ENCODE measurements at regions not wholly inside any gene's neighbourhood (a gene's known extent, or its start where the extent isn't known, plus 50 kb on each side); places are given as distances from the start of the nearest gene placed in this dataset.

DNA sequence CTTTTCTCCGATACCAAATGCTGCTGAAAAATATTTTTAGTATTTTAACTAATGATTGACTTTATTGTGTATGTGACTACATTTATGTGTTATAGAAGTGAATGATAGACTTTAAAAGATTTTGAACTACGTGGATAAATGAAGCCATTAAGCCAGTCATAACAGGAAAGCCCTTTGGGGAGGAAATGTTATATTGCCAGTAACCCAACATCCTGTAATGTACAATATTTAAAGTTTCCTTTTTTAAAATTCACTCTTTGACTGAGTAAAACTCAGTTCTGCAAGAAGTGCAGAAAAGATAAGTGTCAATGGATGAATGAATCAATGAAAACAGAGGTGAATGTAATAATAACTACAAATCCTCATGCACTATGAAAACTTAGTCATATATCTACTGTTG lies 102.6 kb upstream of the TLE4 start:
- TF ChIP-seq POLR2A (IDR thresholded peaks at IDR 0.05), result no peak
- TF ChIP-seq, protein P1, sequence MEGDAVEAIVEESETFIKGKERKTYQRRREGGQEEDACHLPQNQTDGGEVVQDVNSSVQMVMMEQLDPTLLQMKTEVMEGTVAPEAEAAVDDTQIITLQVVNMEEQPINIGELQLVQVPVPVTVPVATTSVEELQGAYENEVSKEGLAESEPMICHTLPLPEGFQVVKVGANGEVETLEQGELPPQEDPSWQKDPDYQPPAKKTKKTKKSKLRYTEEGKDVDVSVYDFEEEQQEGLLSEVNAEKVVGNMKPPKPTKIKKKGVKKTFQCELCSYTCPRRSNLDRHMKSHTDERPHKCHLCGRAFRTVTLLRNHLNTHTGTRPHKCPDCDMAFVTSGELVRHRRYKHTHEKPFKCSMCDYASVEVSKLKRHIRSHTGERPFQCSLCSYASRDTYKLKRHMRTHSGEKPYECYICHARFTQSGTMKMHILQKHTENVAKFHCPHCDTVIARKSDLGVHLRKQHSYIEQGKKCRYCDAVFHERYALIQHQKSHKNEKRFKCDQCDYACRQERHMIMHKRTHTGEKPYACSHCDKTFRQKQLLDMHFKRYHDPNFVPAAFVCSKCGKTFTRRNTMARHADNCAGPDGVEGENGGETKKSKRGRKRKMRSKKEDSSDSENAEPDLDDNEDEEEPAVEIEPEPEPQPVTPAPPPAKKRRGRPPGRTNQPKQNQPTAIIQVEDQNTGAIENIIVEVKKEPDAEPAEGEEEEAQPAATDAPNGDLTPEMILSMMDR (IDR thresholded peaks at IDR 0.05), result no peak

All from uterus (tissue), 2 donors.